CD14-positive monocyte (primary cell): ENCODE measurements at regions not wholly inside any gene's neighbourhood (a gene's known extent, or its start where the extent isn't known, plus 50 kb on each side); places are given as distances from the start of the nearest gene placed in this dataset.

Source experiments
- DNase-seq, 3 donors: peaks; one replicate each; pipeline ENCODE4 v3.0.0-alpha.2; 2011 to 2022
- H2AFZ ChIP-seq: 2 replicates; pipeline ENCODE4 v1.6.0; 2012; ENCODE audit warnings: mild to moderate bottlenecking, low read depth, low read length, inconsistent platforms; ENCODE audit not compliant: insufficient read depth, poor library complexity, severe bottlenecking
- H3K27ac ChIP-seq, 2 donors: 1 replicate in 1 of 2; 2 replicates in 1 of 2; pipeline ENCODE4 v1.5.1; 2012 to 2013; ENCODE audit warnings: low read length in 2 of 2, control low read depth in 1 of 2, inconsistent platforms in 1 of 2, low read depth in 1 of 2, mild to moderate bottlenecking in 1 of 2
- H3K27me3 ChIP-seq, 2 donors: one replicate each; pipeline versions ENCODE4 v1.6.0 to v1.6.1; 2011 to 2013; ENCODE audit warnings: low read length in 2 of 2; ENCODE audit not compliant: control insufficient read depth in 2 of 2, insufficient read depth in 2 of 2
- H3K36me3 ChIP-seq, 2 donors: replicated peaks in 1 of 2; 1 replicate in 1 of 2; 2 replicates in 1 of 2; pipeline versions ENCODE4 v1.5.1 to v1.6.1; 2012 to 2013; ENCODE audit warnings: low read length in 2 of 2, control low read depth in 1 of 2, inconsistent platforms in 1 of 2, mild to moderate bottlenecking in 1 of 2; ENCODE audit not compliant: insufficient read depth in 2 of 2, control insufficient read depth in 1 of 2
- H3K4me1 ChIP-seq, 2 donors: 1 replicate in 1 of 2; 2 replicates in 1 of 2; pipeline versions ENCODE4 v1.5.1 to v1.6.1; 2012 to 2013; ENCODE audit warnings: low read length in 2 of 2, control low read depth in 1 of 2, inconsistent platforms in 1 of 2, mild to moderate bottlenecking in 1 of 2, moderate library complexity in 1 of 2; ENCODE audit not compliant: insufficient read depth in 2 of 2, control insufficient read depth in 1 of 2
- H3K4me2 ChIP-seq: replicated peaks from 2 replicates; pipeline ENCODE3; 2012; ENCODE audit warnings: low read length, moderate library complexity, mild to moderate bottlenecking; ENCODE audit not compliant: poor library complexity, severe bottlenecking; ENCODE audit errors: extremely low read depth
- H3K4me3 ChIP-seq, 3 experiments: fragments of 200-600 bp in 1 of 3; sonication (generic) in 1 of 3; replicated peaks in 1 of 3; 1 replicate in 2 of 3; 2 replicates in 1 of 3; pipeline ENCODE4 v1.5.1; 2011 to 2013; ENCODE audit warnings: low read length in 3 of 3, mild to moderate bottlenecking in 3 of 3, control low read depth in 2 of 3, low read depth in 2 of 3, inconsistent platforms in 1 of 3, moderate library complexity in 1 of 3
- H3K79me2 ChIP-seq: 2 replicates; pipeline ENCODE4 v1.6.0; 2012; ENCODE audit warnings: mild to moderate bottlenecking, control low read depth, inconsistent platforms, low read length, moderate library complexity; ENCODE audit not compliant: insufficient read depth
- H3K9ac ChIP-seq: 2 replicates; pipeline ENCODE4 v1.6.0; 2017; ENCODE audit warnings: low read length, mild to moderate bottlenecking; ENCODE audit not compliant: insufficient read depth, poor library complexity, severe bottlenecking
- H3K9me3 ChIP-seq, 2 donors: replicated peaks in 1 of 2; 1 replicate in 1 of 2; 2 replicates in 1 of 2; pipeline versions ENCODE4 v1.5.1 to v1.6.1; 2012 to 2013; ENCODE audit warnings: low read length in 2 of 2, control low read depth in 1 of 2; ENCODE audit not compliant: control insufficient read depth in 1 of 2, insufficient read depth in 1 of 2
- H4K20me1 ChIP-seq: 2 replicates; pipeline ENCODE4 v1.6.0; 2012; ENCODE audit warnings: mild to moderate bottlenecking, low read length, control low read depth, moderate library complexity; ENCODE audit not compliant: insufficient read depth
- H3K27ac Mint-ChIP-seq, 7 donors: one replicate each; pipeline ENCODE4 v1.8.0; 2020; ENCODE audit warnings: mild to moderate bottlenecking in 7 of 7, mixed read lengths in 7 of 7, moderate library complexity in 6 of 7, inconsistent platforms in 2 of 7
- H3K27me3 Mint-ChIP-seq, 3 donors: one replicate each; pipeline ENCODE4 v1.8.0; 2021 to 2022; ENCODE audit warnings: low read depth in 3 of 3, mild to moderate bottlenecking in 3 of 3, mixed read lengths in 3 of 3, moderate library complexity in 3 of 3, inconsistent platforms in 1 of 3
- H3K36me3 Mint-ChIP-seq, 2 donors: one replicate each; pipeline ENCODE4 v1.8.0; 2020; ENCODE audit warnings: mixed read lengths in 2 of 2, inconsistent platforms in 1 of 2, mild to moderate bottlenecking in 1 of 2
- H3K4me1 Mint-ChIP-seq: one replicate; pipeline ENCODE4 v1.8.0; 2020; ENCODE audit warnings: mild to moderate bottlenecking, mixed read lengths
- H3K4me3 Mint-ChIP-seq, 2 donors: one replicate each; pipeline ENCODE4 v1.8.0; 2020; ENCODE audit warnings: mild to moderate bottlenecking in 2 of 2, mixed read lengths in 2 of 2, moderate library complexity in 1 of 2
- H3K9me3 Mint-ChIP-seq, 7 donors: one replicate each; pipeline ENCODE4 v1.8.0; 2020 to 2022; ENCODE audit warnings: mixed read lengths in 7 of 7, mild to moderate bottlenecking in 6 of 7, moderate library complexity in 6 of 7, inconsistent platforms in 2 of 7
- WGBS: methylation state at CpG from one replicate; pipeline ENCODE4 v1.1.5; 2013; ENCODE audit warnings: missing lambda C conversion rate; ENCODE audit not compliant: insufficient coverage; 5-methylcytosine and 5-hydroxymethylcytosine counted together
- intact Hi-C, 2 donors: fragments of 100-400 bp; cut with micrococcal nuclease; formaldehyde crosslinking; loops; one replicate each; pipeline versions ENCODE4 v1.15.0 to v1.15.1; 2023
- TF ChIP-seq, protein P1 (sequence below): fragments of 200-600 bp; IDR thresholded peaks from one replicate; pipeline ENCODE4 v1.8.0; 2022; ENCODE audit warnings: antibody characterized with exemption, mild to moderate bottlenecking

DNA sequence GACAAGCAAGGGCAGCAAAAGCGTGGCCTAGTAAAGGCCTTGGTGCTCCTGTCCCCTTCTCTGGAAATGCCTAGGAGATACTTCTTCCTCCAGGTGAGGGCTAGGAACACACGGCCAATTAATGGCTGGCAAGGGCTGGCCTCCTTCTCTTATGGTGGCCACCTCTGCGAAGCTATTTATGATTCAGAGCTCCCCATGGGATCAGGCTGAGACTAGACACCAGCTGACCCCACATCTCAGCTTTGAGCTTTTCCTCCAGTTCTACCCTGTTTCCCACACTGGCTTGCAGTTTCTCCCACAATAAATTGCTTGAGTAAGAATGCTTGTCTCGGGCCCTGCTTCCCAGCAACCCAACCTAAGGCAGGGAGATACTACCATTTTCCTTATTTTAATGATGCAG lies 53.7 kb downstream of the CAMK2N1 start:
- Histone ChIP-seq H3K4me1 (no peaks in the 10 kb centered on the region), H3K79me2 (no peaks in the 10 kb centered on the region), H3K9me3 (no peaks in the 10 kb centered on the region), H3K4me2 (no peak overlapping the region), H3K4me3 (no peak overlapping the region), H4K20me1 (no peaks in the 10 kb centered on the region), H3K36me3 (no peaks in the 10 kb centered on the region), H2AFZ (no peak overlapping the region), H3K9ac (no peak overlapping the region), H3K27me3 (peaks cover 0 to 10% of the 10 kb centered on the region in 2 donors), H3K27ac (no peak overlapping the region)
- H3K27ac Mint-ChIP-seq, result no peak overlapping the region
- intact Hi-C loops, result no loop called here
- H3K4me1 Mint-ChIP-seq, result peaks cover 1% of the 10 kb centered on the region
- DNase-seq, result no peak
- no peaks in the 10 kb centered on the region for H3K36me3 Mint-ChIP-seq
- H3K9me3 Mint-ChIP-seq, result peaks cover 0 to 4% (median 0%) of the 10 kb centered on the region in 7 donors
- WGBS, result 100% methylated on average over 3 of the region's 4 CpGs
- H3K27me3 Mint-ChIP-seq, result peaks cover 19 to 46% (median 25%) of the 10 kb centered on the region in 3 donors
- H3K4me3 Mint-ChIP-seq, result no peak overlapping the region
- TF ChIP-seq, protein P1, sequence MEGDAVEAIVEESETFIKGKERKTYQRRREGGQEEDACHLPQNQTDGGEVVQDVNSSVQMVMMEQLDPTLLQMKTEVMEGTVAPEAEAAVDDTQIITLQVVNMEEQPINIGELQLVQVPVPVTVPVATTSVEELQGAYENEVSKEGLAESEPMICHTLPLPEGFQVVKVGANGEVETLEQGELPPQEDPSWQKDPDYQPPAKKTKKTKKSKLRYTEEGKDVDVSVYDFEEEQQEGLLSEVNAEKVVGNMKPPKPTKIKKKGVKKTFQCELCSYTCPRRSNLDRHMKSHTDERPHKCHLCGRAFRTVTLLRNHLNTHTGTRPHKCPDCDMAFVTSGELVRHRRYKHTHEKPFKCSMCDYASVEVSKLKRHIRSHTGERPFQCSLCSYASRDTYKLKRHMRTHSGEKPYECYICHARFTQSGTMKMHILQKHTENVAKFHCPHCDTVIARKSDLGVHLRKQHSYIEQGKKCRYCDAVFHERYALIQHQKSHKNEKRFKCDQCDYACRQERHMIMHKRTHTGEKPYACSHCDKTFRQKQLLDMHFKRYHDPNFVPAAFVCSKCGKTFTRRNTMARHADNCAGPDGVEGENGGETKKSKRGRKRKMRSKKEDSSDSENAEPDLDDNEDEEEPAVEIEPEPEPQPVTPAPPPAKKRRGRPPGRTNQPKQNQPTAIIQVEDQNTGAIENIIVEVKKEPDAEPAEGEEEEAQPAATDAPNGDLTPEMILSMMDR, result no peak

DNA sequence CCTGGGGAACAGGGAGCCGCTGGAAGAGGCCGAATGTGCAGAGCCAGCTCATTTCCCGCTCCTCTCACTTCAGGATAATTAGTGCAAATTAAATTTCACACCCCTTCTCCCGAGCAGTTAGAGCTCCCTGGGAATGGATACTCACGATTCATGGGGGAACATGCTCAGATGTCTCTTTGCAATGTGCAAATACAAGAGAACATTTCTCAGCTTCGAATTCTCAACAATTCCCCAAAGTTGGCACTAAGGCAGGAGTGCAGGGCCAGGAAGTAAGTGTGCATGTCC lies 54.9 kb downstream of the CAMK2N1 start:
- H3K36me3 Mint-ChIP-seq, result no peaks in the 10 kb centered on the region
- Histone ChIP-seq H4K20me1 (no peaks in the 10 kb centered on the region), H3K27ac (no peak overlapping the region), H3K4me3 (no peak overlapping the region), H3K9ac (no peak overlapping the region), H3K27me3 (peaks cover 0 to 10% of the 10 kb centered on the region in 2 donors), H3K4me1 (no peaks in the 10 kb centered on the region), H3K9me3 (no peaks in the 10 kb centered on the region), H3K36me3 (no peaks in the 10 kb centered on the region), H3K4me2 (no peak overlapping the region), H3K79me2 (no peaks in the 10 kb centered on the region), H2AFZ (no peak overlapping the region)
- H3K4me1 Mint-ChIP-seq, result peaks cover 1% of the 10 kb centered on the region
- 22% methylated on average over 4 of the region's 6 CpGs for WGBS
- no peak overlapping the region for H3K4me3 Mint-ChIP-seq
- intact Hi-C loops, result no loop called here
- peaks cover 0 to 4% (median 0%) of the 10 kb centered on the region in 7 donors for H3K9me3 Mint-ChIP-seq
- TF ChIP-seq, protein P1, result no peak
- DNase-seq, result no peak
- H3K27ac Mint-ChIP-seq, result no peak overlapping the region
- H3K27me3 Mint-ChIP-seq, result peaks cover 19 to 47% (median 26%) of the 10 kb centered on the region in 3 donors
